HL-60/S4 treated with phorbol 12-myristate 13-acetate at 8.2 ng/mL for 4 days and 3 days (cell line): ENCODE measurements at regions not wholly inside any gene's neighbourhood (a gene's known extent, or its start where the extent isn't known, plus 50 kb on each side); places are given as distances from the start of the nearest gene placed in this dataset.

Source experiments
- in situ Hi-C: fragments of 300-500 bp; cut with MboI; formaldehyde crosslinking; loops from 2 replicates; pipeline ENCODE4 v1.15.0; 2022; ENCODE audit warnings: low sequenced_read_pairs

- in situ Hi-C loops: no loop called here
Measured at GRCh38 chr11:135075740-135076139, 663.7 kb upstream of the B3GAT1 start.

GRCh38 chr11:135074397-135074998, 662.5 kb upstream of the B3GAT1 start:
- in situ Hi-C loops: no loop called here

- in situ Hi-C loops: no loop called here
Measured at GRCh38 chr11:135073870-135074269, 661.8 kb upstream of the B3GAT1 start.

GRCh38 chr11:135073381-135073780, 661.3 kb upstream of the B3GAT1 start:
- in situ Hi-C loops: no loop called here

GRCh38 chr11:135069890-135070289, 657.8 kb upstream of the B3GAT1 start:
- in situ Hi-C loops: no loop called here

GRCh38 chr11:135069063-135069462, 657.0 kb upstream of the B3GAT1 start:
- in situ Hi-C loops: no loop called here

GRCh38 chr11:135062994-135063393, 651.0 kb upstream of the B3GAT1 start:
- in situ Hi-C loops: no loop called here

GRCh38 chr11:135061166-135061565, 649.1 kb upstream of the B3GAT1 start:
- in situ Hi-C loops: no loop called here

GRCh38 chr11:135046986-135047385, 634.9 kb upstream of the B3GAT1 start:
- in situ Hi-C loops: no loop called here

- in situ Hi-C loops: no loop called here
Measured at GRCh38 chr11:135046556-135046955, 634.5 kb upstream of the B3GAT1 start.

GRCh38 chr11:135043434-135043833, 631.4 kb upstream of the B3GAT1 start:
- in situ Hi-C loops: no loop called here

- in situ Hi-C loops: no loop called here
Measured at GRCh38 chr11:135037828-135038227, 625.8 kb upstream of the B3GAT1 start.

- in situ Hi-C loops: no loop called here
Measured at GRCh38 chr11:135036488-135037297, 624.7 kb upstream of the B3GAT1 start.

GRCh38 chr11:135035282-135035681, 623.2 kb upstream of the B3GAT1 start:
- in situ Hi-C loops: no loop called here

- in situ Hi-C loops: no loop called here
Measured at GRCh38 chr11:135033540-135033939, 621.5 kb upstream of the B3GAT1 start.

GRCh38 chr11:135031205-135031989, 619.4 kb upstream of the B3GAT1 start:
- in situ Hi-C loops: no loop called here

- in situ Hi-C loops: no loop called here
Measured at GRCh38 chr11:135027461-135027860, 615.4 kb upstream of the B3GAT1 start.

GRCh38 chr11:135023499-135023898, 611.5 kb upstream of the B3GAT1 start:
- in situ Hi-C loops: no loop called here

GRCh38 chr11:135022454-135022853, 610.4 kb upstream of the B3GAT1 start:
- in situ Hi-C loops: no loop called here

- in situ Hi-C loops: no loop called here
Measured at GRCh38 chr11:135019899-135020298, 607.9 kb upstream of the B3GAT1 start.

- in situ Hi-C loops: no loop called here
Measured at GRCh38 chr11:135019343-135019871, 607.4 kb upstream of the B3GAT1 start.
